DMS153 treated with DMSO at 0.1 percent for 48 hours (cell line): ENCODE measurements at regions not wholly inside any gene's neighbourhood (a gene's known extent, or its start where the extent isn't known, plus 50 kb on each side); places are given as distances from the start of the nearest gene placed in this dataset.

Source experiments
- DNase-seq: peaks from one replicate; lab custom pipeline; 2025; ENCODE audit not compliant: unreplicated experiment; lab: John Stamatoyannopoulos, UW

GRCh38 chr11:131186629-131187101 is 183.8 kb upstream of the NTM start:
- DNase-seq: no peak

DNA sequence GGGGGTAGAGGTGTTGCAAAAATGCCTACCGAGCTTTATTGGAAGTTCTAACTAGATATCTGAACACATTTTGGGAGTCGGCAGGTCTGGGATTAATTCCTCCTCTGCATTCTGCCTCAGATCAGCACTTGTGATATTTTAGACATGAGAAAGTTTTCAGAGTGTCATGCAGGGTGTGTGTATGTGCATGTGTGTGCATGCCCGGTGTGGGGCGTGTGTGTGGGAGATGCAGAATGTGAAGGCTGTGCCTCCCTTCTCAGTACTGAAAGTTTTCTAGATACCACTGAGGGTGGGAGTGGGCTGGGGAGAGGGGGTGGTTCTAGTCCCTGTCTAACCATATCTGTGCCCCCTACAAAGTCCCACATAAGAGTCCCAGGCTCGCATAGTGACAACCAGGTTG is 180.0 kb upstream of the NTM start:
- DNase-seq: no peak

GRCh38 chr11:131191606-131192005 is 178.8 kb upstream of the NTM start:
- no peak for DNase-seq

DNA sequence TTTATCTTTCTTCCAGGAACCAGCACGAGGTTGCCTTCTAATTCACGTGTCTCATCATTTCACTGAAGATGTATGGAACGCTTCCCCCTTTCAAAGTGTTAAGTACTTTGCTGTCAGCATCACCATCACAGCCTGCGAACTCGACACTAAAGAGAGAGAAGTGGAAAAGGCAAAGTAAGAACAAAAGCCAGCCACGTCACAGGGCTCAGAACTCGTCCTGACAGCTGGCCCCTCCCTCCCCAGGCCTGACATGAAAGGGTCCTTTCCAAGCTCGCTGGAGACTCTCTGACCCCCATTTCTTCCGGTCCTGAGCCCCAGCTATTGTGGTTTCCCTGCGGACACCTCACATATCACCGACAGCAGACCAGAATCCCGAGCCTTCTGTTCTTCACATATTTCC is 177.8 kb upstream of the NTM start:
- DNase-seq: no peak

DNA sequence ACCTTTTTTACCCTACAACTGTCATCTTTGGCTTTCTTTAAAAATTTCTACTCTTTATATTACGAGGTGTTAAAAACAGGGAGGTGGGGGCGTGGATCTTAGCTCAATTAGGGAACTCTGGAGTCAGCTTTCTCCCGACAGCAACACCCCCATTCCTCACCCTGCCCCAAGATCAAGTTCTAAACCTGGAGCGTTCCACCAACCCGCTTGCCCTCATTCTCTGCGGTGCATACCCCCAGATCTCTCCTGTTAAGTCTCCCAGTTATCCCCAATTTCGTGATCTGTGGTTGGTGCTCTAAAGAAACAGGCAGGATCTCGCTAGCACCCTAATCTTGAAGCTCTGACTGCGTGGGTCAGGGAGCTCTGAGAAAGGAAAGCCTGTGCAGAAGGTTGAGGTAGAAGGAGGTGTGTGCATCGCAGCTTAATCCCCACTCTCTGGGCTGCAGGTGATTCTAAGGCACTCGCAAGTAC is 177.3 kb upstream of the NTM start:
- DNase-seq: no peak

GRCh38 chr11:131194726-131195125 is 175.7 kb upstream of the NTM start:
- DNase-seq: no peak

DNA sequence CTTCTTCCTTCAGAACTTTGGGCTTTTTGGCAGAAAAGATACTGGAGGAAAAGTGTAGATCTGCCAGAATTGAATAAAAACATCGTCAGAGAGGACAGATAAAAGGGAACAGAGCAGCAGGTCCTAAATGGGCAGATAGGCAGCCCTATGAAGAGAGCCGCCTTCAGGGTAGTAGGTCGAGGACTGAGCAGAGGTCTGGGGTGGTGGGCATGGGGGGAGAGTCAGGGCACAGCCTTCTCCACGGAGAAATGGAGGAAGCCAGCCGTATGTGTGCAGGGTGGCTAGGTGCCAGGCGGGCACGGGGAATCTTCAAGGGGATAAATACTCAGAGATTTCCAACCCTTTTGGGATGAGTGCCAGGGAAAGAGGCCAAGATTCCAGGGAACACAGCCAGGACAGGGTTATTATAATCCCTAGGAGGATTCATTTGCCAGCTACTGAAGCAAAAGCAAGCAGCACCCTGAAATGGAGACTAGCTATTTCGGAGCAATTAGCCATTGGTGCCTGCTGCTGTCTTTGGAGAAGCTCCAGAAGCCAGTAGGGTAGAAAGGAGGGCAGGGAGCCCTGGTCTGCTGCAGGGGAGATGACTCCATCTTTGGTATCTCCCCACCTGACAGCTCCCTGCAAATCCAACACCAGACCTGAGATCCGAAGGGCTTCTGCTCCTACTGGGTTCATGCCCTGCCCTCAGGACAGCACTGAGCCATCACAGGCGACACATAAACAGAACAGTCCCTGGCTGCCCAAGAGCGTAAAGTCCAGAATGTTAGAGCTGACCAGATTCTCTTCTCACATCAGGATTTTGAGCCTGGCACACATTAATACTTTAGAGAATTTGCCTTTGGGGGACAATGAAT is 174.5 kb upstream of the NTM start:
- no peak for DNase-seq

GRCh38 chr11:131198161-131199014 is 172.0 kb upstream of the NTM start:
- no peak for DNase-seq

DNA sequence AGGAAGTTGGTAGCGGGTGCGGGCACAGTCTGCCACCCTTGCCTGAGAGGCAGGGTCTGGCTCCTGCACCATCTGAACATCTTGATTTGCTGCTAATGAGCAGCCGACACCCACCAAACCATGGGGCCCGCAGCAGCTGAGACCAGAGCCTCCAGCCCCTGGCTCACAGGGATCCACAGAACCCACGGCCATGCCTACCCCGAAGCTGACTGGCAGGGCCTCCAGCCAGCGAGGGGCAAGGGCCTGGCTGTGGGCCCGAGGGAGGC is 171.5 kb upstream of the NTM start:
- DNase-seq: no peak

- no peak for DNase-seq
Measured at GRCh38 chr11:131201674-131202073, 168.7 kb upstream of the NTM start.

DNA sequence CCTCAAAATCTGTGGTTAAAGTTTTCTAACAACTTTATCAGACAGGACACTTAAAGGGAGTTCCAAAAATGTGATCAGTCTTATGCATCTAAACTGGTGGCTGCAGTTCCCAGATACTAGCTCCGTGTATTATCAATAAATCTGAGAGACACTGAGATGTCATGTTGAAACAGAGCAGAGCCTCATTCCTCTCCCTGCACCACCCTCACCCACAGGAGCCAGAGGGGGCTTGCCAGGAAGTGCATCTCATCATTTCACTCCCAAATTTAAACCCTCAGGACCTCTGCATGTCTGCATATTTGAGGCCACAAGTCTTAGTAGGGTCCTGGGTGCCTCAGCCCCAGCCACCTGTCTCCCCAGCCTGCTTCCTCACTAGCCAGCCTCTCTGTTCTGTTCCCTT is 167.4 kb upstream of the NTM start:
- DNase-seq: no peak

- DNase-seq: no peak
Measured at GRCh38 chr11:131204282-131204681, 166.1 kb upstream of the NTM start.

DNA sequence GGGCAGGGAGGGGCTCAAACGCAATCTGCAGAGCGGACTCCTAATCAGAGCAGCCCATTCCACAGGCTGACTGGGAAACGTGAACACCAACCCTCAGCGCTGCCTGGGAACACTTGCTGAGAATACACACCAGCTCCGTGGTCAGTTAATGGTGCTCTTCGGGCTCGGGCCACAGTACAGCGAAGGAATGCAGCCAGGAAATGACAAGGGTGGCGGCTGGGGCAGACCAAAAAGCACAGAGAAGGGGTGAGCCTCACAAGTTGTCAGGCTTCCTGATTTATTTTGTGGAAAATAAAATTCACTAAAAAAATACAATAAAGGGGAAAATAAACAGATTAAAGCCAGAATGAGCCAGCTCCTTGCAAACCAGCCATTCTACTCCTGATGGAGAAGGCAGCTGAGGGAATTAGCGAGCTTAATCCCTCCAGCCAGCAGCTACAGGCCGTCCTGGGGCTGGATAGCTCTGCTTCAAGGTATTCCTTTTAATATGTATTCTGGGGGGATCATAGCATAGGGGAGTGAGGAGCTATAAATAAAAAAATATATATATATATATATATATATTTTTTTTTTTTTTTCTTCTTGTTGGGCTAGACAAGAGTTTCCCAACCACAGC is 165.5 kb upstream of the NTM start:
- DNase-seq: no peak

- no peak for DNase-seq
Measured at GRCh38 chr11:131206671-131207070, 163.7 kb upstream of the NTM start.

DNA sequence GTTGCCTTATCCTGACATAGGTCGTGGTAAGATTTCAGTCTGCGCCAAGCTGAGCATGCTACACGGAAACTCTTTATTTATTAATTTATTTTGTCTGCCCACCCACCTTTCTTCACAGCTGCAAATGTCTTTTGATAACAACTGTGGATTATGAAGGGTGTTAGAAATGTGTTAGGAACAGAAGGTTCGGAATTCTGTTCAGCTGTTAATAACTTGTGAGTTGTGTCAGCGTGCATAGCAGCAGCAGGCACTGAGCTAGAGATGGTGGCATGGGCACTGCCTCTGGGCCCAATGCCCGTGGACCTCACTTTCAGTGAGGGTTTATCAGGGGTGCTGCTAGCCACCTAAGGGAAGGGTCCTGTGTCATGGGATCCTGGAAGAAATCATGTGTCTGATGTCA is 162.5 kb upstream of the NTM start:
- DNase-seq: no peak

- DNase-seq: no peak
Measured at GRCh38 chr11:131217313-131218310, 152.8 kb upstream of the NTM start.

DNA sequence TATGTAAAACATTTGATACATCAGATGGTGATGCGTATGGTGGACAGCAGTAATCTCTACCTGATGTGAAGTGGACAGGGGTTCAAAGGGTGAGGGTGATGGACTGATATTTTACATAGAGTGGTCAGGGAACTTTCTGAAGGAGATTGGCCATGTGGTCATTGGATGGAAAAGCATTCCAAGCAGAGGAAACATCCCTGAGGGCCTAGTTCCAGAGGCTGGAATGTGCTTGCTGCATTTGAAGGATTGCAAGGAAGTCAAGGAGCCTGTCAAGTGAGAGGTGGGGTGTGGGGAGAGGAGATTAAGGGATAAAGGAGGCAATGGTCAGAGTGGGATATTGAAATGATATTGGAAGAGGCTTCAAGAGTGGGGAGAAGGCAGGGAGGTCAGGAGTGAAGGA is 151.9 kb upstream of the NTM start:
- DNase-seq: no peak

DNA sequence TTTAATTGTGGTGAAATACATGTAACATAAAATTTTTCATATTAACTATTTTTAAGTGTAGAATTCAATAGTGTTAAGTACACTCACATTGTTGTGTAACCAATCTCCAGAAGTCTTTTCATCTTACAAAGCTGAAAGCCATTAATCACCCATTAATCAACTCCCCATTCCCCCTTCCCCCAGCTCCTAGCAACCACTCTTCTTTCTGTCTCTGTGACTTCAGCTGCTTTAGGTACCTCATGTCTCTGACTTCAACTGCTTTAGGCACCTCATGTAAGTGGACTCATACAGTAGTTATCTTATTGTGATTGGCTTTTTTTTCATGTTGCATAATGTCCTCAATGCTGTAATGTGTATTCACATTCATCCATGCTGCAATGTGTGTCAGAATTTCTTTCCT is 150.8 kb upstream of the NTM start:
- DNase-seq: no peak

DNA sequence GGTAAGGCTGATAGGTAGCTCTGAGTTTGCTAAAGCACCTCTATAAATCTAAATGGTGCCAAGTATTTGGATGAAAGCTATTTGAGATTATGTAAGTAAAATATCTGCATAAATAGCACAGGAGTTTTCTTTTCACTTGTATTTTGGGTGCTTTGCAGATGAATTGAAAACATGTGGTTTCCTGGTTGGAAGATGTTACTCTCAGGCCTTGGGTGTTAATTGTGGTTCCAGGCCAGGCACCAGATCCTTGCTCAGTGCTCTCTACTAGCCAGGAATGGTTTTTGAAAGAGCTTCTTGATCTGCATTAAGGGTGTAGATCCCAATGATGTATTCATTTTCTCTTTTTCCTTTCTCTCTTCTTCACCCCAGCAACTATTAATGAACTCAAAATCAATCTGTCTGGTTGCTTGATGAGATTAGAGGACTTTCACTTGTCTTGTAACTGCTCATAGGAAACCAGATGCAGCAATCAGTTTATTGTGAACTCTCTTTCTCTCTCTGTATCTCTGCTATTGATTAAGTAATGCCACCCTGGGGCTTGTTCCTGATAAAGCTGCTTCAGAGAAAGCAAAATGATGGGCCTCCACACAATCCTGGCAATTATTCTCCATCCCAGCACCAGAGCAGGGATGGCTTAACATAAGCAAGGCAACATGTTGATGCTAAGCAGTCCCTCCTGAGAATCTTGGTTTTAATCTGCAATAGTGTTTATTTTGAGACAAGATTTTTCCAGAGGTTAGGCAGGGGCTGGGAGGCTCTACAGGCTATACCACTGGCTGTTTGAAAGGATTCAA is 147.0 kb upstream of the NTM start:
- DNase-seq: no peak

- no peak for DNase-seq
Measured at GRCh38 chr11:131228378-131228777, 142.0 kb upstream of the NTM start.
